ENCODE measurements at regions not wholly inside any gene's neighbourhood (a gene's known extent, or its start where the extent isn't known, plus 50 kb on each side); places are given as distances from the start of the nearest gene placed in this dataset.

GRCh38 chr4:164623099-164623498, 130.8 kb upstream of the SMIM31 start:
- TF ChIP-seq CTCF (conservative IDR thresholded peaks at IDR 0.05): no peak
- H3K4me1 ChIP-seq (ENCODE audit: control insufficient read depth, insufficient read depth, low read length): peaks cover 1% of the 10 kb centered on the region
- Mint-ChIP-seq H3K9me3 (peaks cover 10% of the 10 kb centered on the region), H3K4me3 (no peak overlapping the region), H3K36me3 (ENCODE audit: low read depth) (no peaks in the 10 kb centered on the region), H3K4me1 (peaks cover 7% of the 10 kb centered on the region), H3K27ac (no peak overlapping the region), H3K27me3 (ENCODE audit: insufficient read depth) (no peaks in the 10 kb centered on the region)
- no peak overlapping the region for H3K4me3 ChIP-seq (ENCODE audit: low read length)
- DNase-seq: no peak
- H3K36me3 ChIP-seq (ENCODE audit: control insufficient read depth, insufficient read depth, low read length): no peaks in the 10 kb centered on the region
- peaks cover 8% of the 10 kb centered on the region for H3K9me3 ChIP-seq (ENCODE audit: control insufficient read depth, low read length)
- H3K27me3 ChIP-seq (ENCODE audit: control insufficient read depth, insufficient read depth, low read length, poor library complexity, severe bottlenecking): no peaks in the 10 kb centered on the region
- WGBS, 2 experiments (ENCODE audit: insufficient coverage in 1 of 2, insufficient read length in 1 of 2): 93 to 100% methylated on average over 1 of the region's 1 CpG
- no peak overlapping the region for H3K9ac ChIP-seq (ENCODE audit: extremely low read depth, low read length, poor library complexity, severe bottlenecking)
- no peak overlapping the region for H3K27ac ChIP-seq (ENCODE audit: low read depth, low read length)

- no peak for TF ChIP-seq CTCF (conservative IDR thresholded peaks at IDR 0.05)
- Histone ChIP-seq H3K9me3 (ENCODE audit: control insufficient read depth, low read length) (no peaks in the 10 kb centered on the region), H3K9ac (ENCODE audit: extremely low read depth, low read length, poor library complexity, severe bottlenecking) (no peak overlapping the region)
Measured at GRCh38 chr4:164639001-164639400, 114.9 kb upstream of the SMIM31 start.

GRCh38 chr4:164648151-164648848, 105.6 kb upstream of the SMIM31 start:
- H3K27ac Mint-ChIP-seq: no peak overlapping the region
- WGBS, 2 experiments (ENCODE audit: insufficient coverage in 1 of 2, insufficient read length in 1 of 2): 84 to 100% methylated on average over 1 of the region's 1 CpG
- no peak for TF ChIP-seq CTCF (conservative IDR thresholded peaks at IDR 0.05)
- no peaks in the 10 kb centered on the region for H3K36me3 Mint-ChIP-seq (ENCODE audit: low read depth)
- Histone ChIP-seq H3K4me1 (ENCODE audit: control insufficient read depth, insufficient read depth, low read length) (no peaks in the 10 kb centered on the region), H3K9ac (ENCODE audit: extremely low read depth, low read length, poor library complexity, severe bottlenecking) (no peak overlapping the region), H3K9me3 (ENCODE audit: control insufficient read depth, low read length) (no peaks in the 10 kb centered on the region), H3K27ac (ENCODE audit: low read depth, low read length) (no peak overlapping the region), H3K36me3 (ENCODE audit: control insufficient read depth, insufficient read depth, low read length) (no peaks in the 10 kb centered on the region), H3K27me3 (ENCODE audit: control insufficient read depth, insufficient read depth, low read length, poor library complexity, severe bottlenecking) (peaks cover 11% of the 10 kb centered on the region), H3K4me3 (ENCODE audit: low read length) (no peak overlapping the region)
- DNase-seq: no peak
- no peaks in the 10 kb centered on the region for H3K9me3 Mint-ChIP-seq
- H3K4me3 Mint-ChIP-seq: no peak overlapping the region
- peaks cover 5% of the 10 kb centered on the region for H3K27me3 Mint-ChIP-seq (ENCODE audit: insufficient read depth)
- no peaks in the 10 kb centered on the region for H3K4me1 Mint-ChIP-seq

More at GRCh38 chr4:164639001-164639400, 114.9 kb upstream of the SMIM31 start:
- Mint-ChIP-seq H3K27ac (no peak overlapping the region), H3K9me3 (peaks cover 2% of the 10 kb centered on the region), H3K4me3 (no peak overlapping the region), H3K27me3 (ENCODE audit: insufficient read depth) (no peaks in the 10 kb centered on the region), H3K4me1 (peaks cover 2% of the 10 kb centered on the region), H3K36me3 (ENCODE audit: low read depth) (no peaks in the 10 kb centered on the region)
- H3K36me3 ChIP-seq (ENCODE audit: control insufficient read depth, insufficient read depth, low read length): no peaks in the 10 kb centered on the region
- H3K27me3 ChIP-seq (ENCODE audit: control insufficient read depth, insufficient read depth, low read length, poor library complexity, severe bottlenecking): no peaks in the 10 kb centered on the region
- DNase-seq: no peak
- peaks cover 5% of the 10 kb centered on the region for H3K4me1 ChIP-seq (ENCODE audit: control insufficient read depth, insufficient read depth, low read length)
- H3K27ac ChIP-seq (ENCODE audit: low read depth, low read length): no peak overlapping the region
- H3K4me3 ChIP-seq (ENCODE audit: low read length): no peak overlapping the region
